ENCODE measurements at regions not wholly inside any gene's neighbourhood (a gene's known extent, or its start where the extent isn't known, plus 50 kb on each side); places are given as distances from the start of the nearest gene placed in this dataset.

GRCh38 chr15:88725305-88726210 lies 77.7 kb upstream of the ACAN start:
- H3K27me3 ChIP-seq (ENCODE audit: control insufficient read depth, insufficient read depth, low read length): peaks cover 23% of the 10 kb centered on the region
- H3K4me3 ChIP-seq (ENCODE audit: low read depth, low read length): no peak overlapping the region
- no peak overlapping the region for H3K27ac ChIP-seq (ENCODE audit: low read depth, low read length)
- ChIA-PET POLR2A (no interaction called here), CTCF (no interaction called here)
- no peak for TF ChIP-seq CTCF (IDR thresholded peaks at IDR 0.05; ENCODE audit: low read depth, low read length)
- H3K9me3 ChIP-seq (ENCODE audit: control insufficient read depth, insufficient read depth, low read length): no peaks in the 10 kb centered on the region
- no peak for DNase-seq (ENCODE audit: low read depth, low spot score)

GRCh38 chr15:88727439-88727838 lies 75.8 kb upstream of the ACAN start:
- no peaks in the 10 kb centered on the region for H3K9me3 ChIP-seq (ENCODE audit: control insufficient read depth, insufficient read depth, low read length)
- no peak overlapping the region for H3K4me3 ChIP-seq (ENCODE audit: low read depth, low read length)
- H3K27ac ChIP-seq (ENCODE audit: low read depth, low read length): no peak overlapping the region
- CTCF ChIA-PET: interaction anchor here (0.6 kb wide), 1 partner anchor 11 kb away, joined by 3 read pairs; no protein-coding TSS in a partner anchor
- no peak for DNase-seq (ENCODE audit: low read depth, low spot score)
- no peak for TF ChIP-seq CTCF (IDR thresholded peaks at IDR 0.05; ENCODE audit: low read depth, low read length)
- POLR2A ChIA-PET: no interaction called here
- H3K27me3 ChIP-seq (ENCODE audit: control insufficient read depth, insufficient read depth, low read length): peaks cover 21% of the 10 kb centered on the region

- H3K9me3 ChIP-seq (ENCODE audit: control insufficient read depth, insufficient read depth, low read length): no peaks in the 10 kb centered on the region
- peaks cover 21% of the 10 kb centered on the region for H3K27me3 ChIP-seq (ENCODE audit: control insufficient read depth, insufficient read depth, low read length)
- ChIA-PET CTCF (no interaction called here), POLR2A (no interaction called here)
- DNase-seq (ENCODE audit: low read depth, low spot score): no peak
- no peak for TF ChIP-seq CTCF (IDR thresholded peaks at IDR 0.05; ENCODE audit: low read depth, low read length)
- no peak overlapping the region for H3K4me3 ChIP-seq (ENCODE audit: low read depth, low read length)
- no peak overlapping the region for H3K27ac ChIP-seq (ENCODE audit: low read depth, low read length)
These were observed 73.7 kb upstream of the ACAN start for GRCh38 chr15:88729581-88729980.

- Histone ChIP-seq H3K4me3 (ENCODE audit: low read depth, low read length) (no peak overlapping the region), H3K27me3 (ENCODE audit: control insufficient read depth, insufficient read depth, low read length) (peaks cover 19% of the 10 kb centered on the region), H3K27ac (ENCODE audit: low read depth, low read length) (no peak overlapping the region), H3K9me3 (ENCODE audit: control insufficient read depth, insufficient read depth, low read length) (no peaks in the 10 kb centered on the region)
- ChIA-PET POLR2A (no interaction called here), CTCF (no interaction called here)
- no peak for TF ChIP-seq CTCF (IDR thresholded peaks at IDR 0.05; ENCODE audit: low read depth, low read length)
- DNase-seq (ENCODE audit: low read depth, low spot score): no peak
These were observed 72.5 kb upstream of the ACAN start for GRCh38 chr15:88730751-88731150.

- H3K4me3 ChIP-seq (ENCODE audit: low read depth, low read length): no peak overlapping the region
- H3K9me3 ChIP-seq (ENCODE audit: control insufficient read depth, insufficient read depth, low read length): peaks cover 4% of the 10 kb centered on the region; the same call in 1 of the 2 replicates
- H3K27ac ChIP-seq (ENCODE audit: low read depth, low read length): no peak overlapping the region
- ChIA-PET POLR2A (no interaction called here), CTCF (no interaction called here)
- no peak for TF ChIP-seq CTCF (IDR thresholded peaks at IDR 0.05; ENCODE audit: low read depth, low read length)
- DNase-seq (ENCODE audit: low read depth, low spot score): no peak
- H3K27me3 ChIP-seq (ENCODE audit: control insufficient read depth, insufficient read depth, low read length): peaks cover 23% of the 10 kb centered on the region
These were observed 68.0 kb upstream of the ACAN start for GRCh38 chr15:88735212-88735611.

All from AG04450 (cell line).